HEK293 (cell line): ENCODE measurements at regions not wholly inside any gene's neighbourhood (a gene's known extent, or its start where the extent isn't known, plus 50 kb on each side); places are given as distances from the start of the nearest gene placed in this dataset.

Experiments used
- SETDB1 ChIP-seq: IDR thresholded peaks from one replicate; pipeline ENCODE4 v1.6.1; 2017; ENCODE audit warnings: mild to moderate bottlenecking, low read length, moderate library complexity, mixed read lengths; ENCODE audit not compliant: insufficient read length
- ZBTB7A ChIP-seq: fragments of 450-650 bp; formaldehyde crosslinking; IDR thresholded peaks from 2 replicates; pipeline ENCODE4 v1.5.1; 2016; ENCODE audit warnings: low read depth, missing biosample characterization, missing genetic modification characterization
- ZBTB8A ChIP-seq: fragments of 450-650 bp; formaldehyde crosslinking; IDR thresholded peaks from 2 replicates; pipeline ENCODE4 v1.5.1; 2016; ENCODE audit warnings: missing biosample characterization, missing genetic modification characterization
- ZFP3 ChIP-seq: fragments of 450-650 bp; formaldehyde crosslinking; IDR thresholded peaks from 2 replicates; pipeline ENCODE4 v1.5.1; 2016; ENCODE audit warnings: low read depth, missing biosample characterization, missing genetic modification characterization
- ZNF121 ChIP-seq: fragments of 450-650 bp; formaldehyde crosslinking; IDR thresholded peaks from 2 replicates; pipeline ENCODE4 v1.5.1; 2016; ENCODE audit warnings: missing biosample characterization, missing genetic modification characterization
- ZNF133 ChIP-seq: fragments of 450-650 bp; formaldehyde crosslinking; IDR thresholded peaks from 2 replicates; pipeline ENCODE4 v1.5.1; 2016; ENCODE audit warnings: missing biosample characterization, missing genetic modification characterization
- ZNF175 ChIP-seq: fragments of 450-650 bp; formaldehyde crosslinking; IDR thresholded peaks from 2 replicates; pipeline ENCODE4 v1.5.1; 2016; ENCODE audit warnings: missing biosample characterization, missing genetic modification characterization
- ZNF221 ChIP-seq: fragments of 450-650 bp; formaldehyde crosslinking; IDR thresholded peaks from 2 replicates; pipeline ENCODE4 v1.5.1; 2017; ENCODE audit warnings: missing biosample characterization, missing genetic modification characterization, borderline replicate concordance
- ZNF366 ChIP-seq: fragments of 450-650 bp; formaldehyde crosslinking; conservative IDR thresholded peaks from 2 replicates; pipeline ENCODE4 v1.5.1; 2016; ENCODE audit warnings: missing biosample characterization, missing genetic modification characterization
- ZNF830 ChIP-seq: fragments of 450-650 bp; IDR thresholded peaks from 2 replicates; pipeline ENCODE4 v1.5.0; 2018; ENCODE audit warnings: missing biosample characterization, missing genetic modification characterization, low read depth, mild to moderate bottlenecking, moderate library complexity
- TF ChIP-seq, protein P1 (sequence below): fragments of 450-650 bp; formaldehyde crosslinking; IDR thresholded peaks from 2 replicates; pipeline ENCODE4 v1.5.1; 2016; ENCODE audit warnings: missing biosample characterization, missing genetic modification characterization
- TF ChIP-seq, protein P2 (sequence below): fragments of 450-650 bp; formaldehyde crosslinking; IDR thresholded peaks from 2 replicates; pipeline ENCODE4 v1.5.0; 2017; ENCODE audit warnings: missing biosample characterization, missing genetic modification characterization, borderline replicate concordance

DNA sequence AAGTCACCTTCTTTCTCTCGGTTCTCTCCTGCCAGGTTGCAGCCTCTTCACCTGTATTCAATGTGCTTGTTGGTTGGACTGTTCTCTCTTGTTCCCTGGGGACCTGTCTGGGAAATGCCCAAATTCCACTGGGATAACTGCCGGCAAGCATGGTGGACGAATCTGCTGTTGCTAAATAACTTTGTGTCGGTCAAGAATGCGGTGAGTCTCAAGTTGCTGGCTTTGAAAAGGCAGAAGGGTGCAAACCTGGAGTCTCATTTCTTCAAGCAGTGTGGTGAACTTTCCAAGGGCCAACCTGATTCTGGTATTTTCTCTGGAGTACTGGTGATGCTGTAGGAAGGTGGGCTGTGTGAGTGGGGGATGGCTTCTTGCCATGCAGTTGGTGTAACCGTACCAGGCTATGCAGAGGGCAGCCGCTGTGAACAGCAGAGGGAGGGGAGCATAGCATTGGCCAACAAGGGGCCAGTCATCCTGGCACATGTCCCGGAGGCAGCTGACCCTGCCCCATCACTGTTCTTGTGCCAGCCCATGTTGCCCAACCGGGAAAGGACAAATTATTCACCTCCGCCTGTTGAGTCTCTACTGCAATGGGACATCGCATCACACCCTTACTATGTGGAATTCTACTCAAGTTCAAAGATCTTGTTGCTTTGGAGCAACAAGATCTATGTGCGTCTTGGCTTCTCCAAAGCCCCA is 88.1 kb upstream of the SEC11C start:
- TF ChIP-seq ZNF366 (no peak), ZFP3 (tag by site-specific recombination) (no peak), ZNF830 (tag by site-specific recombination) (no peak), ZNF121 (tag by site-specific recombination) (no peak), ZNF175 (tag by site-specific recombination) (no peak), ZNF221 (tag by site-specific recombination) (no peak), SETDB1 (no peak), ZBTB8A (tag by site-specific recombination) (no peak), ZNF133 (tag by site-specific recombination) (no peak), ZBTB7A (tag by site-specific recombination) (no peak)
- TF ChIP-seq, protein P1, sequence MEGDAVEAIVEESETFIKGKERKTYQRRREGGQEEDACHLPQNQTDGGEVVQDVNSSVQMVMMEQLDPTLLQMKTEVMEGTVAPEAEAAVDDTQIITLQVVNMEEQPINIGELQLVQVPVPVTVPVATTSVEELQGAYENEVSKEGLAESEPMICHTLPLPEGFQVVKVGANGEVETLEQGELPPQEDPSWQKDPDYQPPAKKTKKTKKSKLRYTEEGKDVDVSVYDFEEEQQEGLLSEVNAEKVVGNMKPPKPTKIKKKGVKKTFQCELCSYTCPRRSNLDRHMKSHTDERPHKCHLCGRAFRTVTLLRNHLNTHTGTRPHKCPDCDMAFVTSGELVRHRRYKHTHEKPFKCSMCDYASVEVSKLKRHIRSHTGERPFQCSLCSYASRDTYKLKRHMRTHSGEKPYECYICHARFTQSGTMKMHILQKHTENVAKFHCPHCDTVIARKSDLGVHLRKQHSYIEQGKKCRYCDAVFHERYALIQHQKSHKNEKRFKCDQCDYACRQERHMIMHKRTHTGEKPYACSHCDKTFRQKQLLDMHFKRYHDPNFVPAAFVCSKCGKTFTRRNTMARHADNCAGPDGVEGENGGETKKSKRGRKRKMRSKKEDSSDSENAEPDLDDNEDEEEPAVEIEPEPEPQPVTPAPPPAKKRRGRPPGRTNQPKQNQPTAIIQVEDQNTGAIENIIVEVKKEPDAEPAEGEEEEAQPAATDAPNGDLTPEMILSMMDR (tag by site-specific recombination) = no peak
- TF ChIP-seq, protein P2, sequence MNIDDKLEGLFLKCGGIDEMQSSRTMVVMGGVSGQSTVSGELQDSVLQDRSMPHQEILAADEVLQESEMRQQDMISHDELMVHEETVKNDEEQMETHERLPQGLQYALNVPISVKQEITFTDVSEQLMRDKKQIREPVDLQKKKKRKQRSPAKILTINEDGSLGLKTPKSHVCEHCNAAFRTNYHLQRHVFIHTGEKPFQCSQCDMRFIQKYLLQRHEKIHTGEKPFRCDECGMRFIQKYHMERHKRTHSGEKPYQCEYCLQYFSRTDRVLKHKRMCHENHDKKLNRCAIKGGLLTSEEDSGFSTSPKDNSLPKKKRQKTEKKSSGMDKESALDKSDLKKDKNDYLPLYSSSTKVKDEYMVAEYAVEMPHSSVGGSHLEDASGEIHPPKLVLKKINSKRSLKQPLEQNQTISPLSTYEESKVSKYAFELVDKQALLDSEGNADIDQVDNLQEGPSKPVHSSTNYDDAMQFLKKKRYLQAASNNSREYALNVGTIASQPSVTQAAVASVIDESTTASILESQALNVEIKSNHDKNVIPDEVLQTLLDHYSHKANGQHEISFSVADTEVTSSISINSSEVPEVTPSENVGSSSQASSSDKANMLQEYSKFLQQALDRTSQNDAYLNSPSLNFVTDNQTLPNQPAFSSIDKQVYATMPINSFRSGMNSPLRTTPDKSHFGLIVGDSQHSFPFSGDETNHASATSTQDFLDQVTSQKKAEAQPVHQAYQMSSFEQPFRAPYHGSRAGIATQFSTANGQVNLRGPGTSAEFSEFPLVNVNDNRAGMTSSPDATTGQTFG (tag by site-specific recombination) = no peak
